Chondrocyte (in vitro differentiated cells): ENCODE measurements at regions not wholly inside any gene's neighbourhood (a gene's known extent, or its start where the extent isn't known, plus 50 kb on each side); places are given as distances from the start of the nearest gene placed in this dataset.
A peak's percentile ranks its signal among the peaks of the same experiment; 100 is the strongest.
"Not testable (repeated sequence)": the region's sequence is repeated elsewhere in the genome, so short reads cannot be mapped to it uniquely, and the experiment has no call there.

Experiments used
- DNase-seq: peaks from one replicate; pipeline ENCODE4 v3.0.0; 2021; ENCODE audit warnings: mixed read lengths, low spot score
- H3K27ac Mint-ChIP-seq: one replicate; pipeline ENCODE4 v1.8.0; 2021; ENCODE audit warnings: mild to moderate bottlenecking, moderate library complexity, mixed read lengths; ENCODE audit not compliant: unreplicated experiment
- H3K27me3 Mint-ChIP-seq: 2 replicates; pipeline ENCODE4 v1.8.0; 2021; ENCODE audit warnings: low read depth, mixed read lengths
- H3K36me3 Mint-ChIP-seq: 2 replicates; pipeline ENCODE4 v1.8.0; 2021; ENCODE audit warnings: low read depth, mixed read lengths
- H3K4me1 Mint-ChIP-seq: 2 replicates; pipeline ENCODE4 v1.8.0; 2021; ENCODE audit warnings: low read depth, mild to moderate bottlenecking, mixed read lengths
- H3K4me3 Mint-ChIP-seq: one replicate; pipeline ENCODE4 v1.8.0; 2021; ENCODE audit warnings: mild to moderate bottlenecking, moderate library complexity, mixed read lengths; ENCODE audit not compliant: unreplicated experiment
- H3K9me3 Mint-ChIP-seq: 2 replicates; pipeline ENCODE4 v1.8.0; 2021; ENCODE audit warnings: low read depth, mixed read lengths
- TF ChIP-seq, protein P1 (sequence below): fragments of 200-600 bp; sonication (generic); IDR thresholded peaks from 2 replicates; pipeline ENCODE4 v1.5.0; 2021; ENCODE audit warnings: antibody characterized with exemption, mild to moderate bottlenecking, moderate library complexity

DNA sequence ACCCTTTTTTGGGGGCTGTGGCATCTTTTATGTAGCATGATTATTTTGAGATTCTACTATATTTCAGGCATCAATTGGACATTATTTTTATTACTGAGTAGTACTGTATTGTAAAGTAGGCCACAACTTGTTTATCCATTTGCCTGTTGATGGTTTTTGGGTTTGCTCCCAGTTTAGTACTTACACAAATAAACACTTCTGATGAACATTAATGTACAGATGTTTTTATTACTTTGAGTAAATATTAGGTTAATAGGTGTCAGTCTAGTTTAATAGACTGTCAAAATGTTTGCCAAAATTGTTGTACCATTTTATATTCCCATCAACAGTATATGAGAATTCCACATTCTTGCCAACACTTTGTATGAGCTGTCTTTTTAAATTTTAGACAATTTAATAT, 214.9 kb upstream of the MAD2L1 start:
- Mint-ChIP-seq H3K4me3 (no peak overlapping the region), H3K9me3 (no peaks in the 10 kb centered on the region), H3K36me3 (no peaks in the 10 kb centered on the region), H3K27me3 (peaks cover 4% of the 10 kb centered on the region), H3K4me1 (no peaks in the 10 kb centered on the region), H3K27ac (no peak overlapping the region)
- TF ChIP-seq, protein P1, sequence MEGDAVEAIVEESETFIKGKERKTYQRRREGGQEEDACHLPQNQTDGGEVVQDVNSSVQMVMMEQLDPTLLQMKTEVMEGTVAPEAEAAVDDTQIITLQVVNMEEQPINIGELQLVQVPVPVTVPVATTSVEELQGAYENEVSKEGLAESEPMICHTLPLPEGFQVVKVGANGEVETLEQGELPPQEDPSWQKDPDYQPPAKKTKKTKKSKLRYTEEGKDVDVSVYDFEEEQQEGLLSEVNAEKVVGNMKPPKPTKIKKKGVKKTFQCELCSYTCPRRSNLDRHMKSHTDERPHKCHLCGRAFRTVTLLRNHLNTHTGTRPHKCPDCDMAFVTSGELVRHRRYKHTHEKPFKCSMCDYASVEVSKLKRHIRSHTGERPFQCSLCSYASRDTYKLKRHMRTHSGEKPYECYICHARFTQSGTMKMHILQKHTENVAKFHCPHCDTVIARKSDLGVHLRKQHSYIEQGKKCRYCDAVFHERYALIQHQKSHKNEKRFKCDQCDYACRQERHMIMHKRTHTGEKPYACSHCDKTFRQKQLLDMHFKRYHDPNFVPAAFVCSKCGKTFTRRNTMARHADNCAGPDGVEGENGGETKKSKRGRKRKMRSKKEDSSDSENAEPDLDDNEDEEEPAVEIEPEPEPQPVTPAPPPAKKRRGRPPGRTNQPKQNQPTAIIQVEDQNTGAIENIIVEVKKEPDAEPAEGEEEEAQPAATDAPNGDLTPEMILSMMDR, result no peak
- DNase-seq, result no peak

DNA sequence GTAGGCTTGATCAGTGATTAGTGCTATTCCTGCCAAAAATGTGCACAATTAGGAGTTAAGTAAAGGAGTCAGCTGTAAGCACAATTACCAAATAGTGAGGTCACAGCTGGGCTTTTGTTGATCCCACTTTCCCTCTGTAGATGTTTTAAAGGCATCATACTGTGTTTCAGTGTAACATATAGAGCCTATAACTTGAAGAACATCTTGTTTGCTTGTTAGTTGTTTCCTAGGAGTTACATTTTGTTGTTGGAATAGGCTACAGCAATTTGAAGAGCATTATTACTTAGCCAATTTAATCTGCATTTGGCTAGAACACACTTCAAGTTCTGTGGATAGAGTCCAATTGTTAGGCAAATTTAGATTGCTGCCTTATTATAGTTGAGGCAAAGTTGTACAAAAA, 210.7 kb upstream of the MAD2L1 start:
- H3K4me3 Mint-ChIP-seq, result no peak overlapping the region
- H3K27me3 Mint-ChIP-seq, result no peaks in the 10 kb centered on the region
- no peaks in the 10 kb centered on the region for H3K4me1 Mint-ChIP-seq
- no peaks in the 10 kb centered on the region for H3K36me3 Mint-ChIP-seq
- peaks cover 3% of the 10 kb centered on the region for H3K9me3 Mint-ChIP-seq
- no peak overlapping the region for H3K27ac Mint-ChIP-seq
- TF ChIP-seq, protein P1, result no peak
- no peak for DNase-seq

DNA sequence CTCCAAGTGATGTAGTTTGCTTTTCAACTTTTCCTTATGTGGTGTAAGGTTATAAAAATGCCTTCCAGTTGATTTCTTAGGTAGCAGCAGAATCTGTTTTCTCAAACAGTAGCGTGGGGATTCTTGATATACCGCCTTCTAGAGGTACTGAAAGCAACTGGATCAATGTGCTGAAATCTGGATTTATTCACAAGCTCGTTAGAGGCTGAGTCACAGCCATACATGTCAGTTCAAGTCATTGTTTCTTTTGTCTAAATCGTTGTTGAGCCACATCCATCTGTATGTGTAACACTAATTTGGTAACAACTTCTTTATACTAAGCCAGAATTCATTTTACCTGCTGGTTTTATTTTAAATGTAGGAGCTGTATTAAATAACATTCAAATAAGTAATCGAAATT, 200.0 kb upstream of the MAD2L1 start:
- Mint-ChIP-seq H3K36me3 (no peaks in the 10 kb centered on the region), H3K4me1 (no peaks in the 10 kb centered on the region), H3K9me3 (peaks cover 2% of the 10 kb centered on the region), H3K27ac (no peak overlapping the region), H3K27me3 (no peaks in the 10 kb centered on the region), H3K4me3 (no peak overlapping the region)
- no peak for DNase-seq
- TF ChIP-seq, protein P1, result no peak

DNA sequence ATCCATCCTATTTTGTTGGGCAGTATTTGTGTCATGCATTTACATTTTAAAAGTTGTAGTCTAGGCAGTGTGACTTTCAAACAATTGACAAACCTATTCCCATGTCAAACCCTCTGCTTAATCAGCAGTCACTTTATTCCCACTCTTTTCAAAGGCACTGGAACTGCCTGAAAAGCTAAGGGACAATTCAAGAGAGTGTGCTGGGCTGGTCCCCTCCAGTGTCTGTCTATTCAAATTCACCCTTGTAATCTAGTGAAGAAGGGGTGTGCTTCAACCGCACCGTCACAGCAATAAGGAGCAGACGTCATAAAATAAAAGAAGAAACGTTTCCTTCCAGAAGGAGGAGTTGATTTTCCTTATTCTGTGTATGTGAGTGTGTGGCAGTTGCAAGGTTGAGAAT, 197.0 kb upstream of the MAD2L1 start:
- Mint-ChIP-seq H3K9me3 (no peaks in the 10 kb centered on the region), H3K4me1 (no peaks in the 10 kb centered on the region), H3K27ac (no peak overlapping the region), H3K36me3 (no peaks in the 10 kb centered on the region), H3K4me3 (no peak overlapping the region), H3K27me3 (no peaks in the 10 kb centered on the region)
- DNase-seq, result no peak
- TF ChIP-seq, protein P1, result no peak

DNA sequence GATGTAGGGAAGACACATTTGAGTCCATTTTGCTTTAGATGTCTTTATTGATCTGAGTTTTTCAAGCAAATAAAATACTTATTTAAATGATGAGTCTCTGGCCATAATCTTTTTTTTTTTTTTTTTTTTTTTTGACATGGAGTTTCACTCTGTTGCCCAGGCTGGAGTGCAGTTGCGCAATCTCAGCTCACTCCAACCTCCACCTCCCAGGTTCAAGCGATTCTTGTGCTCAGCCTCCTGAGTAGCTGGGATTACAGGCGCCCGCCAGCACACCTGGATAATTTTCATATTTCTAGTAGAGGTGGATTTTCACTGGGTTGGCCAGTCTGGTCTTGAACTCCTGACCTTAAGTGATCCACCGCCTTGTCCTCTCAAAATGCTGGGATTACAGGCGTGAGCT, 194.5 kb upstream of the MAD2L1 start:
- H3K27me3 Mint-ChIP-seq, result no peaks in the 10 kb centered on the region
- H3K4me3 Mint-ChIP-seq, result no peak overlapping the region
- no peaks in the 10 kb centered on the region for H3K36me3 Mint-ChIP-seq
- no peak overlapping the region for H3K27ac Mint-ChIP-seq
- DNase-seq, result no peak
- TF ChIP-seq, protein P1, result no peak
- peaks cover 4% of the 10 kb centered on the region for H3K4me1 Mint-ChIP-seq
- no peaks in the 10 kb centered on the region for H3K9me3 Mint-ChIP-seq

DNA sequence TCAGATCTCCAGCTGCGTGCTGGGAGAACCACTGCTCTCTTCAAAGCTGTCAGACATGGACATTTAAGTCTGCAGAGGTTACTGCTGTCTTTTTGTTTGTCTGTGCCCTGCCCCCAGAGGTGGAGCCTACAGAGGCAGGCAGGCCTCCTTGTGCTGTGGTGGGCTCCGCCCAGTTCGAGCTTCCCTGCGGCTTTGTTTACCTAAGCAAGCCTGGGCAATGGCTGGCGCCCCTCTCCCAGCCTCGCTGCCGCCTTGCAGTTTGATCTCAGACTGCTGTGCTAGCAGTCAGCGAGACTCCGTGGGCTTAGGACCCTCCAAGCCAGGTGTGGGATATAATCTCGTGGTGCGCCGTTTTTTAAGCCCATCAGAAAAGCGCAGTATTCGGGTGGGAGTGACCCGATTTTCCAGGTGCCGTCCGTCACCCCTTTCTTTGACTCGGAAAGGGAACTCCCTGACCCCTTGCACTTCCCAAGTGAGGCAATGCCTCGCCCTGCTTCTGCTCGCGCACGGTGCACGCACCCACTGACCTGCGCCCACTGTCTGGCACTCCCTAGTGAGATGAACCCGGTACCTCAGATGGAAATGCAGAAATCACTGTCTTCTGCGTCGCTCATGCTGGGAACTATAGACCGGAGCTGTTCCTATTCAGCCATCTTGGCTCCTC, 189.6 kb upstream of the MAD2L1 start:
- H3K4me1 Mint-ChIP-seq, H3K27me3 Mint-ChIP-seq, DNase-seq, H3K9me3 Mint-ChIP-seq, H3K36me3 Mint-ChIP-seq, H3K27ac Mint-ChIP-seq: not testable (repeated sequence)
- peak overlapping the region; percentile 83 for H3K4me3 Mint-ChIP-seq
